H9 (cell line): ENCODE measurements at regions not wholly inside any gene's neighbourhood (a gene's known extent, or its start where the extent isn't known, plus 50 kb on each side); places are given as distances from the start of the nearest gene placed in this dataset.

Source experiments
- DNase-seq: peaks from one replicate; pipeline ENCODE4 v3.0.0-alpha.2; 2017
- H2AFZ ChIP-seq: one replicate; pipeline ENCODE4 v1.6.1; 2013; ENCODE audit warnings: mild to moderate bottlenecking, low read length, control low read depth, moderate library complexity
- H2AK5ac ChIP-seq: 2 replicates; pipeline ENCODE4 v1.6.1; 2013; ENCODE audit warnings: low read length, control low read depth, mixed read lengths; ENCODE audit not compliant: insufficient read length
- H2BK120ac ChIP-seq: one replicate; pipeline ENCODE4 v1.6.1; 2013; ENCODE audit warnings: low read depth, mild to moderate bottlenecking, low read length, control low read depth, inconsistent platforms; ENCODE audit not compliant: poor library complexity, severe bottlenecking
- H2BK12ac ChIP-seq: 2 replicates; pipeline ENCODE4 v1.6.1; 2013; ENCODE audit warnings: low read length, control low read depth, mixed read lengths, low read depth; ENCODE audit not compliant: insufficient read length
- H2BK15ac ChIP-seq: 2 replicates; pipeline ENCODE4 v1.6.1; 2013; ENCODE audit warnings: low read depth, low read length, control low read depth
- H2BK20ac ChIP-seq: one replicate; pipeline ENCODE4 v1.6.1; 2013; ENCODE audit warnings: low read depth, mild to moderate bottlenecking, low read length, control low read depth, inconsistent platforms; ENCODE audit not compliant: poor library complexity, severe bottlenecking
- H2BK5ac ChIP-seq: 2 replicates; pipeline ENCODE4 v1.6.1; 2013; ENCODE audit warnings: low read length, control low read depth, mixed read lengths; ENCODE audit not compliant: insufficient read length
- H3K14ac ChIP-seq: 2 replicates; pipeline ENCODE4 v1.6.1; 2013; ENCODE audit warnings: low read length, control low read depth; ENCODE audit not compliant: insufficient read depth
- H3K18ac ChIP-seq: 2 replicates; pipeline ENCODE4 v1.6.1; 2013; ENCODE audit warnings: low read depth, mild to moderate bottlenecking, mixed read lengths, low read length, control low read depth; ENCODE audit not compliant: insufficient read length
- H3K23ac ChIP-seq: 2 replicates; pipeline ENCODE4 v1.6.1; 2013; ENCODE audit warnings: low read length, control low read depth, mixed read lengths, low read depth; ENCODE audit not compliant: insufficient read length
- H3K23me2 ChIP-seq: 2 replicates; pipeline ENCODE4 v1.6.1; 2013; ENCODE audit warnings: low read depth, mild to moderate bottlenecking, mixed read lengths, low read length, control low read depth; ENCODE audit not compliant: insufficient read length, poor library complexity, severe bottlenecking
- H3K27ac ChIP-seq: 2 replicates; pipeline ENCODE4 v1.5.1; 2013; ENCODE audit warnings: low read length, control low read depth, mixed read lengths, low read depth; ENCODE audit not compliant: insufficient read length
- H3K27me3 ChIP-seq: 2 replicates; pipeline ENCODE4 v1.6.1; 2013; ENCODE audit warnings: low read length, control low read depth, inconsistent platforms; ENCODE audit not compliant: insufficient read depth
- H3K4ac ChIP-seq: 2 replicates; pipeline ENCODE4 v1.6.1; 2013; ENCODE audit warnings: low read depth, mild to moderate bottlenecking, control low read depth, inconsistent platforms, low read length, moderate library complexity
- H3K4me1 ChIP-seq: 2 replicates; pipeline ENCODE4 v1.6.1; 2013; ENCODE audit warnings: low read length, control low read depth, inconsistent platforms; ENCODE audit not compliant: insufficient read depth
- H3K4me2 ChIP-seq: 2 replicates; pipeline ENCODE4 v1.6.1; 2013; ENCODE audit warnings: low read length, control low read depth, mixed read lengths; ENCODE audit not compliant: insufficient read length, insufficient read depth
- H3K56ac ChIP-seq: 2 replicates; pipeline ENCODE4 v1.6.1; 2013; ENCODE audit warnings: low read depth, mild to moderate bottlenecking, mixed read lengths, low read length, control low read depth; ENCODE audit not compliant: insufficient read length
- H3K79me1 ChIP-seq: 2 replicates; pipeline ENCODE4 v1.6.1; 2013; ENCODE audit warnings: low read depth, mild to moderate bottlenecking, moderate library complexity, low read length, control low read depth, inconsistent platforms; ENCODE audit not compliant: insufficient read depth, poor library complexity, severe bottlenecking
- H3K79me2 ChIP-seq: 2 replicates; pipeline ENCODE4 v1.6.1; 2013; ENCODE audit warnings: low read length, control low read depth, inconsistent platforms; ENCODE audit not compliant: insufficient read depth
- H3K9ac ChIP-seq: 2 replicates; pipeline ENCODE4 v1.6.1; 2013; ENCODE audit warnings: low read length, control low read depth, mixed read lengths; ENCODE audit not compliant: insufficient read length; ENCODE audit errors: extremely low read depth
- H3K9me3 ChIP-seq: one replicate; pipeline ENCODE4 v1.6.1; 2013; ENCODE audit warnings: low read depth, low read length, inconsistent platforms; ENCODE audit not compliant: control insufficient read depth
- H3T11ph ChIP-seq: one replicate; pipeline ENCODE4 v1.6.1; 2013; ENCODE audit warnings: mild to moderate bottlenecking, low read length, control low read depth, inconsistent platforms
- H4K20me1 ChIP-seq: one replicate; pipeline ENCODE4 v1.6.1; 2013; ENCODE audit not compliant: control insufficient read depth, insufficient read length, insufficient read depth
- H4K5ac ChIP-seq: 2 replicates; pipeline ENCODE4 v1.6.1; 2013; ENCODE audit warnings: low read depth, mild to moderate bottlenecking, mixed read lengths, low read length, control low read depth; ENCODE audit not compliant: insufficient read length
- H4K8ac ChIP-seq: replicated peaks from 2 replicates; pipeline ENCODE4 v1.6.1; 2013; ENCODE audit warnings: low read length, control low read depth, mixed read lengths, low read depth; ENCODE audit not compliant: insufficient read length
- H4K91ac ChIP-seq: 2 replicates; pipeline ENCODE4 v1.6.1; 2013; ENCODE audit warnings: low read depth, mild to moderate bottlenecking, moderate library complexity, mixed read lengths, low read length, control low read depth; ENCODE audit not compliant: insufficient read length
- H3K27ac Mint-ChIP-seq, 3 experiments: 2 replicates in 2 of 3; 3 replicates in 1 of 3; pipeline ENCODE4 v1.8.0; 2020 to 2021; ENCODE audit warnings: mixed read lengths in 3 of 3, mild to moderate bottlenecking in 1 of 3, moderate library complexity in 1 of 3
- H3K27me3 Mint-ChIP-seq: 2 replicates; pipeline ENCODE4 v1.8.0; 2021; ENCODE audit warnings: low read depth, mild to moderate bottlenecking, moderate library complexity, mixed read lengths
- H3K36me3 Mint-ChIP-seq, 3 experiments: 2 replicates in 2 of 3; 3 replicates in 1 of 3; pipeline ENCODE4 v1.8.0; 2020 to 2021; ENCODE audit warnings: low read depth in 3 of 3, mixed read lengths in 3 of 3; ENCODE audit not compliant: insufficient read depth in 1 of 3
- H3K4me1 Mint-ChIP-seq, 2 experiments: 2 replicates each; pipeline ENCODE4 v1.8.0; 2020; ENCODE audit warnings: mixed read lengths in 2 of 2
- H3K4me3 Mint-ChIP-seq, 2 experiments: 2 replicates in 1 of 2; 3 replicates in 1 of 2; pipeline ENCODE4 v1.8.0; 2020 to 2021; ENCODE audit warnings: mild to moderate bottlenecking in 2 of 2, mixed read lengths in 2 of 2, moderate library complexity in 1 of 2
- H3K9me3 Mint-ChIP-seq, 2 experiments: 2 replicates in 1 of 2; 3 replicates in 1 of 2; pipeline ENCODE4 v1.8.0; 2020; ENCODE audit warnings: mild to moderate bottlenecking in 2 of 2, mixed read lengths in 2 of 2, moderate library complexity in 1 of 2
- WGBS: extraction: QIAGEN DNeasy Blood & Tissue Kit; methylation state at CpG from one replicate; pipeline ENCODE4 v1.1.7; 2013; ENCODE audit warnings: missing lambda C conversion rate, low lambda C conversion rate, mixed read lengths; ENCODE audit not compliant: insufficient read length; ENCODE audit errors: extremely low coverage; 5-methylcytosine and 5-hydroxymethylcytosine counted together
- TF ChIP-seq, protein P1 (sequence below): fragments of 200-600 bp; sonication (generic); conservative IDR thresholded peaks from 3 replicates; pipeline ENCODE4 v1.8.0; 2021; ENCODE audit warnings: antibody characterized with exemption, mild to moderate bottlenecking

DNA sequence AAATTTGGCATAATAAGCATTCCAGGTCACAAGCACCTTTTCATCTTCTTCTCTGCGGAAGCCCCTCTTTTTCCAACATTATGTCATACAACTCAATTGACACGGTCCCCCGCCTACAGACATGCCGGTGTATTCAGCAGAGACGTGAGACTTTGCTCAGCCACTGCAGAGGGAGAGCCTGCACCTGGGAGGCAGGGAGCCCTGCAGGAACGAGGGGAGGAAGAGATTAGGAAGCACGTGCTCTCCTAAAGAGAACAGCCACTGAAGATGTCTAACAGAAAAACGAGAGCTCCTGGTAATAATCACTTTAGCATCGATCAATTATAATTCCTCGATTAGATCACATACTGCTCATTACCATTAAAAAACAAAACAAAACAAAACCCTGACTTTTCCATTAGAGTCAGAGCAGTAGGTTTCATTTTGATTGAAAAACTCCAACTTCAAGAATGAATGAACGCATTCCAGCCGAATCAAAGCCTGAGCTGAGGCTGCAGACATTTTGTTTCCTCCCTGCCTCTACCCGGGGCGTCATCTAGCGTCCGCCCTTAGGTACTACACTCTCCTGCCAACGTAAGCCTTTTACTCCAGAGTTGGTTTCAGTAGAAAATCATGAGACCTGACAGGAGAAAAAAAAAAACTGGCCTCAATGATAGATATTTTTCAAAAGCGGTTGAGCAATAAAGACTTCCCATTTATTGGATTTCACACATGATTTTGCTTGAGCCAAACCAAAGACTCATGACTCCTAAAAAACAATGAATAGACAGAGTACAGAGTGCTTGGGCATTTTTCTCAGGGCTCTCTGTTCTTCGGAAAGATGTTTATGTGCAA is 194.5 kb downstream of the KATNAL1 start:
- H3K27ac Mint-ChIP-seq: peak overlapping the region in 2 of 3 experiments; percentile 83 to 94; a peak in 2 of 7 replicates
- Histone ChIP-seq H2BK15ac (no peak overlapping the region), H3K18ac (peak overlapping the region; percentile 41), H3T11ph (no peak overlapping the region), H2BK12ac (no peak overlapping the region), H2BK120ac (no peak overlapping the region), H4K5ac (no peak overlapping the region), H3K79me2 (no peaks in the 10 kb centered on the region), H3K4me1 (no peaks in the 10 kb centered on the region), H3K27ac (no peak overlapping the region), H3K79me1 (no peaks in the 10 kb centered on the region), H3K4ac (no peak overlapping the region), H3K4me2 (no peak overlapping the region), H3K14ac (no peak overlapping the region), H3K23me2 (no peaks in the 10 kb centered on the region), H4K91ac (no peak overlapping the region), H3K9me3 (no peaks in the 10 kb centered on the region), H3K27me3 (no peaks in the 10 kb centered on the region), H2AFZ (peak overlapping the region; percentile 56), H4K20me1 (no peaks in the 10 kb centered on the region), H3K9ac (no peak overlapping the region), H2BK20ac (no peak overlapping the region), H2BK5ac (no peak overlapping the region), H3K23ac (no peak overlapping the region), H2AK5ac (no peak overlapping the region), H3K56ac (no peak overlapping the region), H4K8ac (no peak overlapping the region)
- TF ChIP-seq, protein P1, sequence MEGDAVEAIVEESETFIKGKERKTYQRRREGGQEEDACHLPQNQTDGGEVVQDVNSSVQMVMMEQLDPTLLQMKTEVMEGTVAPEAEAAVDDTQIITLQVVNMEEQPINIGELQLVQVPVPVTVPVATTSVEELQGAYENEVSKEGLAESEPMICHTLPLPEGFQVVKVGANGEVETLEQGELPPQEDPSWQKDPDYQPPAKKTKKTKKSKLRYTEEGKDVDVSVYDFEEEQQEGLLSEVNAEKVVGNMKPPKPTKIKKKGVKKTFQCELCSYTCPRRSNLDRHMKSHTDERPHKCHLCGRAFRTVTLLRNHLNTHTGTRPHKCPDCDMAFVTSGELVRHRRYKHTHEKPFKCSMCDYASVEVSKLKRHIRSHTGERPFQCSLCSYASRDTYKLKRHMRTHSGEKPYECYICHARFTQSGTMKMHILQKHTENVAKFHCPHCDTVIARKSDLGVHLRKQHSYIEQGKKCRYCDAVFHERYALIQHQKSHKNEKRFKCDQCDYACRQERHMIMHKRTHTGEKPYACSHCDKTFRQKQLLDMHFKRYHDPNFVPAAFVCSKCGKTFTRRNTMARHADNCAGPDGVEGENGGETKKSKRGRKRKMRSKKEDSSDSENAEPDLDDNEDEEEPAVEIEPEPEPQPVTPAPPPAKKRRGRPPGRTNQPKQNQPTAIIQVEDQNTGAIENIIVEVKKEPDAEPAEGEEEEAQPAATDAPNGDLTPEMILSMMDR: peak; percentile 98
- peaks cover 18% of the 10 kb centered on the region for H3K27me3 Mint-ChIP-seq
- peak; percentile 81 for DNase-seq
- peaks cover 2 to 3% of the 10 kb centered on the region in 2 experiments; a peak in 2 of 5 replicates for H3K9me3 Mint-ChIP-seq
- peak overlapping the region in 1 of 2 experiments; percentile 24; a peak in 1 of 5 replicates for H3K4me3 Mint-ChIP-seq
- no CpG with 5 or more reads among the region's 19 CpGs for WGBS
- H3K4me1 Mint-ChIP-seq: peaks cover 38 to 47% of the 10 kb centered on the region in 2 experiments
- H3K36me3 Mint-ChIP-seq: peaks cover 0 to 8% (median 1%) of the 10 kb centered on the region in 3 experiments; a peak in 3 of 7 replicates
